Endothelial cell of umbilical vein (primary cell): ENCODE measurements at regions not wholly inside any gene's neighbourhood (a gene's known extent, or its start where the extent isn't known, plus 50 kb on each side); places are given as distances from the start of the nearest gene placed in this dataset.

Experiments
- BruUV-seq: library from RNA; stranded (reverse); fragments of 400-500 nt; replicated peaks from 2 replicates; lab custom pipeline; 2021; lab: Mats Ljungman, UMichigan
- CTCF ChIA-PET: fragments of 300-600, 350-600 bp; sonication (Branson Sonifier 250); formaldehyde crosslinking; loops from one replicate; lab custom pipeline; 2021; ENCODE audit warnings: antibody characterized with exemption, inconsistent platforms; lab: Charles Lee
- POLR2A ChIA-PET: fragments of 300-600, 350-600 bp; sonication (Branson Sonifier 250); formaldehyde crosslinking; loops from one replicate; lab custom pipeline; 2021; ENCODE audit warnings: antibody characterized with exemption, inconsistent platforms; lab: Charles Lee
- DNase-seq: peaks from one replicate; pipeline ENCODE4 v3.0.0-alpha.2; 2011; ENCODE audit warnings: low read depth, low spot score
- FAIRE-seq: peaks from 2 replicates; lab custom pipeline; 2011; peaks lifted over from hg19 to GRCh38; lab: Jason Lieb, UNC
- H2AFZ ChIP-seq: 2 replicates; pipeline ENCODE4 v1.6.0; 2012; ENCODE audit warnings: low read depth, low read length, control low read depth, inconsistent platforms
- H3K27ac ChIP-seq: 2 replicates; pipeline ENCODE4 v1.5.1; 2011; ENCODE audit warnings: low read depth, mild to moderate bottlenecking, control low read depth, low read length, moderate library complexity; ENCODE audit not compliant: insufficient read depth
- H3K27me3 ChIP-seq, 2 experiments: 2 replicates each; pipeline versions ENCODE4 v1.6.0 to v1.6.1; 2011; ENCODE audit warnings: low read length in 2 of 2, mixed read lengths in 1 of 2; ENCODE audit not compliant: control insufficient read depth in 2 of 2, insufficient read depth in 2 of 2
- H3K36me3 ChIP-seq, 2 experiments: 2 replicates in 1 of 2; 3 replicates in 1 of 2; pipeline ENCODE4 v1.5.1; 2011; ENCODE audit warnings: low read length in 2 of 2, mild to moderate bottlenecking in 1 of 2, moderate library complexity in 1 of 2; ENCODE audit not compliant: control insufficient read depth in 2 of 2, insufficient read depth in 2 of 2; ENCODE audit errors: extremely low read depth in 1 of 2
- H3K4me1 ChIP-seq: 3 replicates; pipeline ENCODE4 v1.5.1; 2011; ENCODE audit warnings: mild to moderate bottlenecking, low read length; ENCODE audit not compliant: control insufficient read depth, insufficient read depth; ENCODE audit errors: extremely low read depth
- H3K4me2 ChIP-seq: 2 replicates; pipeline ENCODE4 v1.6.1; 2011; ENCODE audit warnings: low read length, control low read depth, mixed read lengths; ENCODE audit not compliant: insufficient read depth
- H3K4me3 ChIP-seq, 3 experiments: fragments of 200-600 bp in 1 of 3; sonication (generic), shearing (Covaris generic) in 1 of 3; replicated peaks in 1 of 3; 2 replicates each; pipeline ENCODE4 v1.5.1; 2011 to 2016; ENCODE audit warnings: control low read depth in 3 of 3, low read length in 3 of 3, mild to moderate bottlenecking in 2 of 3, inconsistent platforms in 1 of 3, low read depth in 1 of 3, moderate library complexity in 1 of 3; ENCODE audit not compliant: insufficient read depth in 1 of 3
- H3K79me2 ChIP-seq: 2 replicates; pipeline ENCODE4 v1.6.0; 2012; ENCODE audit warnings: low read length, inconsistent platforms; ENCODE audit not compliant: control insufficient read depth, insufficient read depth
- H3K9ac ChIP-seq: replicated peaks from 2 replicates; pipeline ENCODE3; 2011; ENCODE audit warnings: low read length, control low read depth; ENCODE audit not compliant: insufficient read depth; ENCODE audit errors: extremely low read depth
- H3K9me1 ChIP-seq: replicated peaks from 3 replicates; pipeline ENCODE4 v1.6.0; 2011; ENCODE audit warnings: mild to moderate bottlenecking, low read length; ENCODE audit not compliant: control insufficient read depth, insufficient read depth; ENCODE audit errors: extremely low read depth
- H3K9me3 ChIP-seq: replicated peaks from 2 replicates; pipeline ENCODE4 v1.5.1; 2012; ENCODE audit warnings: low read length, inconsistent platforms; ENCODE audit not compliant: control insufficient read depth, insufficient read depth
- H4K20me1 ChIP-seq: replicated peaks from 2 replicates; pipeline ENCODE3; 2011; ENCODE audit warnings: mild to moderate bottlenecking, low read length; ENCODE audit not compliant: control insufficient read depth, insufficient read depth; ENCODE audit errors: extremely low read depth
- CTCF ChIP-seq, 2 donors: IDR thresholded peaks; 1 replicate in 1 of 2; 2 replicates in 1 of 2; pipeline ENCODE4 v1.5.1; 2011; ENCODE audit warnings: low read length in 2 of 2, mild to moderate bottlenecking in 2 of 2, moderate library complexity in 2 of 2, control low read depth in 1 of 2, inconsistent platforms in 1 of 2, low read depth in 1 of 2; ENCODE audit not compliant: insufficient read depth in 1 of 2; ENCODE audit errors: extremely low read depth in 1 of 2
- EZH2 ChIP-seq: IDR thresholded peaks from 2 replicates; pipeline ENCODE4 v1.6.1; 2012; ENCODE audit warnings: borderline replicate concordance, low read depth, mild to moderate bottlenecking, moderate library complexity, low read length, inconsistent platforms; ENCODE audit not compliant: severe bottlenecking
- FOS ChIP-seq: IDR thresholded peaks from 2 replicates; pipeline ENCODE4 v1.6.1; 2011; ENCODE audit warnings: mild to moderate bottlenecking, low read length, moderate library complexity, borderline replicate concordance; ENCODE audit not compliant: insufficient read depth
- GATA2 ChIP-seq: IDR thresholded peaks from 2 replicates; pipeline ENCODE4 v1.7.0; 2011; ENCODE audit warnings: low read depth, mild to moderate bottlenecking, moderate library complexity, mixed read lengths, low read length; ENCODE audit not compliant: insufficient read length, insufficient read depth
- JUN ChIP-seq: IDR thresholded peaks from 2 replicates; pipeline ENCODE4 v1.6.1; 2011; ENCODE audit warnings: borderline replicate concordance, low read depth; ENCODE audit not compliant: insufficient read length, insufficient read depth
- MYC ChIP-seq: IDR thresholded peaks from one replicate; pipeline ENCODE4 v1.6.1; 2011; ENCODE audit warnings: mild to moderate bottlenecking, low read depth, low read length
- POLR2A ChIP-seq: IDR thresholded peaks from 2 replicates; pipeline ENCODE4 v1.6.1; 2012; ENCODE audit warnings: low read depth, mild to moderate bottlenecking, control low read depth, low read length
- POLR2AphosphoS5 ChIP-seq: IDR thresholded peaks from 2 replicates; pipeline ENCODE4 v1.6.1; 2012; ENCODE audit warnings: low read depth, mild to moderate bottlenecking, control low read depth, low read length, moderate library complexity; ENCODE audit not compliant: insufficient read depth
- dilution Hi-C: fragments of 300-500 bp; cut with MboI; formaldehyde crosslinking; loops from one replicate; pipeline ENCODE4 v1.15.0; 2019; ENCODE audit warnings: low sequenced_read_pairs; ENCODE audit not compliant: extremely low pct_ligation_motif_present
- intact Hi-C: fragments of 100-400 bp; cut with micrococcal nuclease; formaldehyde crosslinking; loops from one replicate; pipeline ENCODE4 v1.10.0; 2022
- TF ChIP-seq, protein P1 (sequence below): IDR thresholded peaks from 2 replicates; pipeline ENCODE4 v1.6.1; 2011; ENCODE audit not compliant: insufficient read depth, insufficient read length

DNA sequence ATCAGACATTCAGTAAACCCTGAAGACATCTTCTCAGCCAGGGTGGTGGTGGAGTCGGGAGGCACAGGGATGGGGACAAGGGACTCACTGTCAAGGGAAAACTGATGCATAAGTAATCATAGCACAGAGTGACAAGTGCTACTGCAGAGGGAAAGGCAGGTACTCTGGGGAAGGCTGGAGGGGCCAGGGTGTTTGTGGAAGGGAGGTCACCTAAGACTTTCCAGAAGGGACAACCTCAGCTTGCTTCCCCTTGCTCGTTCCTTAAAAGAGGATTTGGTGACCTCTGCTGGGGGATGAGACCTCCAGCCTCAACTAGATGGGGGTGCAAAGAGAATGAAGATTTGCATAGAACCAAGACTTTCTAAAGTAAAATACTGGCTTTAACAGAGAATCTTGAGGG, 99.5 kb downstream of the SLC4A3 start:
- no peaks in the 10 kb centered on the region for H3K4me1 ChIP-seq
- TF ChIP-seq JUN, result no peak
- no peak for TF ChIP-seq CTCF (IDR thresholded peaks at IDR 0.05; ENCODE audit: extremely low read depth in 1 of 2, insufficient read depth in 1 of 2, low read depth in 1 of 2, low read length in 2 of 2)
- TF ChIP-seq EZH2, result no peak
- TF ChIP-seq, protein P1, sequence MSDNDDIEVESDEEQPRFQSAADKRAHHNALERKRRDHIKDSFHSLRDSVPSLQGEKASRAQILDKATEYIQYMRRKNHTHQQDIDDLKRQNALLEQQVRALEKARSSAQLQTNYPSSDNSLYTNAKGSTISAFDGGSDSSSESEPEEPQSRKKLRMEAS, result no peak
- no peak for TF ChIP-seq POLR2AphosphoS5
- no peak for TF ChIP-seq MYC
- no peak for TF ChIP-seq FOS
- no peak for TF ChIP-seq GATA2
- TF ChIP-seq POLR2A, result no peak
- no peaks in the 10 kb centered on the region for H3K79me2 ChIP-seq
- no peak overlapping the region for H3K4me3 ChIP-seq
- no peak overlapping the region for H3K9ac ChIP-seq
- peaks cover 0 to 3% of the 10 kb centered on the region in 2 experiments for H3K27me3 ChIP-seq
- no peaks in the 10 kb centered on the region for H3K9me1 ChIP-seq
- dilution Hi-C loops, result no loop called here
- CTCF ChIA-PET, result no interaction called here
- H3K4me2 ChIP-seq, result no peak overlapping the region
- POLR2A ChIA-PET, result no interaction called here
- no peak for DNase-seq
- H3K27ac ChIP-seq, result no peak overlapping the region
- no peaks in the 10 kb centered on the region for H4K20me1 ChIP-seq
- FAIRE-seq, result no peak
- intact Hi-C loops, result no loop called here
- no TSS peak for BruUV-seq
- H2AFZ ChIP-seq, result no peak overlapping the region
- H3K36me3 ChIP-seq, result no peaks in the 10 kb centered on the region
- H3K9me3 ChIP-seq, result no peaks in the 10 kb centered on the region
